Naive thymus-derived CD8-positive, alpha-beta T cell (primary cell): ENCODE measurements at regions not wholly inside any gene's neighbourhood (a gene's known extent, or its start where the extent isn't known, plus 50 kb on each side); places are given as distances from the start of the nearest gene placed in this dataset.

Source experiments
- ATAC-seq, 2 donors: fragments of 150-1000 bp; cut with Tn5 transposase in 1 of 2; sonication (Bioruptor Pico), chemical (Tn5 transposase) in 1 of 2; 1 replicate in 1 of 2; 2 replicates in 1 of 2; pipeline ENCODE4 v1.10.0; 2021; ENCODE audit warnings: mild to moderate bottlenecking in 2 of 2, moderate library complexity in 2 of 2
- POLR2A ChIA-PET: fragments of 350-600 bp; sonication (Branson Sonifier 250); formaldehyde crosslinking; loops from one replicate; lab custom pipeline; 2021; ENCODE audit warnings: antibody characterized with exemption; lab: Charles Lee
- DNase-seq, 10 donors: peaks; one replicate each; pipeline versions ENCODE4 v3.0.0 to v3.0.0-alpha.2; 2020 to 2022
- H3K27ac Mint-ChIP-seq, 10 donors: one replicate each; pipeline ENCODE4 v1.8.0; 2020 to 2022; ENCODE audit warnings: mild to moderate bottlenecking in 10 of 10, mixed read lengths in 10 of 10, moderate library complexity in 4 of 10, inconsistent platforms in 1 of 10
- H3K27me3 Mint-ChIP-seq, 5 donors: one replicate each; pipeline ENCODE4 v1.8.0; 2021 to 2022; ENCODE audit warnings: mixed read lengths in 5 of 5
- H3K36me3 Mint-ChIP-seq, 3 donors: one replicate each; pipeline ENCODE4 v1.8.0; 2020 to 2022; ENCODE audit warnings: mixed read lengths in 3 of 3, mild to moderate bottlenecking in 2 of 3, inconsistent platforms in 1 of 3
- H3K4me1 Mint-ChIP-seq, 4 donors: one replicate each; pipeline ENCODE4 v1.8.0; 2021 to 2022; ENCODE audit warnings: mixed read lengths in 4 of 4
- H3K4me3 Mint-ChIP-seq, 10 donors: one replicate each; pipeline ENCODE4 v1.8.0; 2020 to 2022; ENCODE audit warnings: mild to moderate bottlenecking in 10 of 10, mixed read lengths in 10 of 10, moderate library complexity in 6 of 10, inconsistent platforms in 1 of 10
- H3K9me3 Mint-ChIP-seq, 9 donors: one replicate each; pipeline ENCODE4 v1.8.0; 2020 to 2022; ENCODE audit warnings: mixed read lengths in 9 of 9, mild to moderate bottlenecking in 3 of 9, inconsistent platforms in 1 of 9, moderate library complexity in 1 of 9

GRCh38 chr1:90412563-90412962 lies 304.5 kb downstream of the BARHL2 start:
- DNase-seq: no peak
- ATAC-seq: no peak
- no peak overlapping the region for H3K4me3 Mint-ChIP-seq

GRCh38 chr1:90411185-90411584 lies 305.9 kb downstream of the BARHL2 start:
- ATAC-seq: no peak

More at GRCh38 chr1:90412563-90412962, 304.5 kb downstream of the BARHL2 start:
- Mint-ChIP-seq H3K9me3 (peaks cover 0 to 7% (median 0%) of the 10 kb centered on the region in 9 donors), H3K27me3 (peaks cover 0 to 9% (median 0%) of the 10 kb centered on the region in 5 donors), H3K36me3 (no peaks in the 10 kb centered on the region), H3K4me1 (no peaks in the 10 kb centered on the region), H3K27ac (no peak overlapping the region)
- POLR2A ChIA-PET: no interaction called here

GRCh38 chr1:90407737-90408136 lies 309.4 kb downstream of the BARHL2 start:
- H3K36me3 Mint-ChIP-seq: no peaks in the 10 kb centered on the region
- H3K9me3 Mint-ChIP-seq: peaks cover 0 to 7% (median 0%) of the 10 kb centered on the region in 9 donors
- no peaks in the 10 kb centered on the region for H3K4me1 Mint-ChIP-seq
- no peak for DNase-seq
- no peak overlapping the region for H3K4me3 Mint-ChIP-seq
- POLR2A ChIA-PET: no interaction called here
- no peak for ATAC-seq
- H3K27me3 Mint-ChIP-seq: peaks cover 0 to 13% (median 7%) of the 10 kb centered on the region in 5 donors
- no peak overlapping the region for H3K27ac Mint-ChIP-seq

More at GRCh38 chr1:90411185-90411584, 305.9 kb downstream of the BARHL2 start:
- H3K27me3 Mint-ChIP-seq: peaks cover 0 to 10% (median 4%) of the 10 kb centered on the region in 5 donors
- no peak for DNase-seq
- no peak overlapping the region for H3K4me3 Mint-ChIP-seq
- H3K36me3 Mint-ChIP-seq: no peaks in the 10 kb centered on the region
- H3K27ac Mint-ChIP-seq: no peak overlapping the region
- no peaks in the 10 kb centered on the region for H3K4me1 Mint-ChIP-seq
- POLR2A ChIA-PET: no interaction called here
- H3K9me3 Mint-ChIP-seq: peaks cover 0 to 11% (median 0%) of the 10 kb centered on the region in 9 donors

- Mint-ChIP-seq H3K36me3 (no peaks in the 10 kb centered on the region), H3K9me3 (peaks cover 0 to 4% (median 0%) of the 10 kb centered on the region in 9 donors), H3K4me3 (no peak overlapping the region), H3K27ac (no peak overlapping the region), H3K4me1 (no peaks in the 10 kb centered on the region), H3K27me3 (peaks cover 0 to 14% (median 7%) of the 10 kb centered on the region in 5 donors)
- DNase-seq (no peak), ATAC-seq (no peak)
- POLR2A ChIA-PET: no interaction called here
These were observed 311.4 kb downstream of the BARHL2 start for GRCh38 chr1:90405726-90406125.

GRCh38 chr1:90402893-90403849 lies 313.9 kb downstream of the BARHL2 start:
- Mint-ChIP-seq H3K9me3 (peaks cover 0 to 4% (median 0%) of the 10 kb centered on the region in 9 donors), H3K4me1 (no peaks in the 10 kb centered on the region), H3K4me3 (no peak overlapping the region), H3K27ac (peak overlapping the region in 1 of 10 donors; percentile 67), H3K36me3 (no peaks in the 10 kb centered on the region), H3K27me3 (peaks cover 0 to 19% (median 5%) of the 10 kb centered on the region in 5 donors)
- ATAC-seq: no peak
- POLR2A ChIA-PET: no interaction called here
- DNase-seq: no peak

- POLR2A ChIA-PET: no interaction called here
- no peak for ATAC-seq
- H3K4me1 Mint-ChIP-seq: no peaks in the 10 kb centered on the region
- H3K9me3 Mint-ChIP-seq: peaks cover 0 to 2% (median 0%) of the 10 kb centered on the region in 9 donors
- H3K36me3 Mint-ChIP-seq: no peaks in the 10 kb centered on the region
- H3K4me3 Mint-ChIP-seq: no peak overlapping the region
- H3K27me3 Mint-ChIP-seq: peaks cover 0 to 14% (median 2%) of the 10 kb centered on the region in 5 donors
- DNase-seq: no peak
- H3K27ac Mint-ChIP-seq: no peak overlapping the region
These were observed 317.0 kb downstream of the BARHL2 start for GRCh38 chr1:90400131-90400530.

GRCh38 chr1:90396917-90397316 lies 320.2 kb downstream of the BARHL2 start:
- ATAC-seq (no peak), DNase-seq (no peak)
- peaks cover 0 to 2% (median 0%) of the 10 kb centered on the region in 9 donors for H3K9me3 Mint-ChIP-seq
- no peaks in the 10 kb centered on the region for H3K4me1 Mint-ChIP-seq
- no peak overlapping the region for H3K4me3 Mint-ChIP-seq
- peaks cover 0 to 7% (median 0%) of the 10 kb centered on the region in 5 donors for H3K27me3 Mint-ChIP-seq
- POLR2A ChIA-PET: no interaction called here
- no peak overlapping the region for H3K27ac Mint-ChIP-seq
- no peaks in the 10 kb centered on the region for H3K36me3 Mint-ChIP-seq

- Mint-ChIP-seq H3K4me1 (no peaks in the 10 kb centered on the region), H3K27ac (no peak overlapping the region), H3K4me3 (no peak overlapping the region), H3K27me3 (peaks cover 0 to 4% (median 0%) of the 10 kb centered on the region in 5 donors), H3K9me3 (peaks cover 0 to 2% (median 0%) of the 10 kb centered on the region in 9 donors), H3K36me3 (no peaks in the 10 kb centered on the region)
- POLR2A ChIA-PET: no interaction called here
- DNase-seq (no peak), ATAC-seq (no peak)
These were observed 322.9 kb downstream of the BARHL2 start for GRCh38 chr1:90394247-90394646.

GRCh38 chr1:90393025-90393424 lies 324.1 kb downstream of the BARHL2 start:
- DNase-seq (no peak), ATAC-seq (no peak)
- Mint-ChIP-seq H3K4me3 (no peak overlapping the region), H3K36me3 (no peaks in the 10 kb centered on the region), H3K27me3 (peaks cover 0 to 3% (median 0%) of the 10 kb centered on the region in 5 donors), H3K9me3 (peaks cover 0 to 2% (median 0%) of the 10 kb centered on the region in 9 donors), H3K27ac (no peak overlapping the region), H3K4me1 (no peaks in the 10 kb centered on the region)
- POLR2A ChIA-PET: no interaction called here

- H3K27me3 Mint-ChIP-seq: peaks cover 0 to 3% (median 0%) of the 10 kb centered on the region in 5 donors
- no peak overlapping the region for H3K27ac Mint-ChIP-seq
- no peak overlapping the region for H3K4me3 Mint-ChIP-seq
- peaks cover 0 to 2% (median 0%) of the 10 kb centered on the region in 9 donors for H3K9me3 Mint-ChIP-seq
- ATAC-seq: no peak
- POLR2A ChIA-PET: no interaction called here
- DNase-seq: no peak
- H3K36me3 Mint-ChIP-seq: no peaks in the 10 kb centered on the region
- H3K4me1 Mint-ChIP-seq: no peaks in the 10 kb centered on the region
These were observed 326.0 kb downstream of the BARHL2 start for GRCh38 chr1:90391126-90391525.

GRCh38 chr1:90387805-90388204 lies 329.3 kb downstream of the BARHL2 start:
- Mint-ChIP-seq H3K4me1 (no peaks in the 10 kb centered on the region), H3K9me3 (peaks cover 0 to 2% (median 0%) of the 10 kb centered on the region in 9 donors), H3K4me3 (no peak overlapping the region), H3K36me3 (no peaks in the 10 kb centered on the region), H3K27me3 (peaks cover 0 to 5% (median 0%) of the 10 kb centered on the region in 5 donors), H3K27ac (no peak overlapping the region)
- ATAC-seq (no peak), DNase-seq (no peak)
- POLR2A ChIA-PET: no interaction called here

- peaks cover 0 to 5% (median 0%) of the 10 kb centered on the region in 5 donors for H3K27me3 Mint-ChIP-seq
- peaks cover 0 to 2% (median 0%) of the 10 kb centered on the region in 9 donors for H3K9me3 Mint-ChIP-seq
- POLR2A ChIA-PET: no interaction called here
- no peaks in the 10 kb centered on the region for H3K36me3 Mint-ChIP-seq
- H3K4me1 Mint-ChIP-seq: no peaks in the 10 kb centered on the region
- DNase-seq: no peak
- H3K4me3 Mint-ChIP-seq: no peak overlapping the region
- no peak for ATAC-seq
- no peak overlapping the region for H3K27ac Mint-ChIP-seq
These were observed 330.0 kb downstream of the BARHL2 start for GRCh38 chr1:90386899-90387720.
